ENCODE measurements at regions not wholly inside any gene's neighbourhood (a gene's known extent, or its start where the extent isn't known, plus 50 kb on each side); places are given as distances from the start of the nearest gene placed in this dataset.

- H3F3A ChIP-seq (ENCODE audit: insufficient read depth, low read length, poor library complexity, severe bottlenecking), result no peaks in the 10 kb centered on the region
- no peak overlapping the region for H3K4me3 ChIP-seq (ENCODE audit: low read length)
- H3K9me3 ChIP-seq (ENCODE audit: low read length), result no peaks in the 10 kb centered on the region
- no peak overlapping the region for H3K9ac ChIP-seq (ENCODE audit: low read length)
- no peak overlapping the region for H2AFZ ChIP-seq (ENCODE audit: low read depth, low read length)
- no peaks in the 10 kb centered on the region for H4K20me1 ChIP-seq (ENCODE audit: insufficient read depth)
- no peak overlapping the region for H3K4me2 ChIP-seq (ENCODE audit: low read length)
- H3K36me3 ChIP-seq (ENCODE audit: insufficient read depth, low read length), result no peaks in the 10 kb centered on the region
- H3K9me2 ChIP-seq (ENCODE audit: insufficient read depth, low read length), result no peaks in the 10 kb centered on the region
- H3K27ac ChIP-seq (ENCODE audit: low read length), result no peak overlapping the region
- no peaks in the 10 kb centered on the region for H3K27me3 ChIP-seq (ENCODE audit: insufficient read depth, low read depth, low read length)
- H3K79me2 ChIP-seq (replicated peaks; ENCODE audit: insufficient read depth, low read length), result no peaks in the 10 kb centered on the region
- no peak for TF ChIP-seq POLR2AphosphoS5 (IDR thresholded peaks at IDR 0.05)
- TF ChIP-seq EP300 (conservative IDR thresholded peaks at IDR 0.05; ENCODE audit: poor library complexity, severe bottlenecking), result no peak
- no peak for TF ChIP-seq CTCF (IDR thresholded peaks at IDR 0.05; ENCODE audit: poor library complexity, severe bottlenecking)
- TF ChIP-seq MXI1 (conservative IDR thresholded peaks at IDR 0.05; ENCODE audit: poor library complexity, severe bottlenecking), result no peak
- no peak for TF ChIP-seq RAD21 (conservative IDR thresholded peaks at IDR 0.05)
- no peak for TF ChIP-seq EZH2 (IDR thresholded peaks at IDR 0.05; ENCODE audit: borderline replicate concordance, insufficient read depth, low read length, poor library complexity, severe bottlenecking)
- TF ChIP-seq REST (IDR thresholded peaks at IDR 0.05; ENCODE audit: borderline replicate concordance), result no peak
- no peak for TF ChIP-seq TAF1 (IDR thresholded peaks at IDR 0.05; ENCODE audit: low read depth)
- TF ChIP-seq SMC3 (conservative IDR thresholded peaks at IDR 0.05; ENCODE audit: poor library complexity), result no peak
These were observed 472.9 kb upstream of the THBS1 start for GRCh38 chr15:39108021-39108420.

- Histone ChIP-seq H3K4me3 (ENCODE audit: low read length) (no peak overlapping the region), H3K9me3 (ENCODE audit: low read length) (no peaks in the 10 kb centered on the region), H3F3A (ENCODE audit: insufficient read depth, low read length, poor library complexity, severe bottlenecking) (no peaks in the 10 kb centered on the region), H3K9ac (ENCODE audit: low read length) (no peak overlapping the region), H3K9me2 (ENCODE audit: insufficient read depth, low read length) (no peaks in the 10 kb centered on the region), H3K36me3 (ENCODE audit: insufficient read depth, low read length) (no peaks in the 10 kb centered on the region), H3K27ac (ENCODE audit: low read length) (no peak overlapping the region), H3K27me3 (ENCODE audit: insufficient read depth, low read depth, low read length) (no peaks in the 10 kb centered on the region), H3K4me2 (ENCODE audit: low read length) (no peak overlapping the region), H4K20me1 (ENCODE audit: insufficient read depth) (no peaks in the 10 kb centered on the region), H3K79me2 (replicated peaks; ENCODE audit: insufficient read depth, low read length) (no peaks in the 10 kb centered on the region), H2AFZ (ENCODE audit: low read depth, low read length) (no peak overlapping the region)
- TF ChIP-seq EZH2 (IDR thresholded peaks at IDR 0.05; ENCODE audit: borderline replicate concordance, insufficient read depth, low read length, poor library complexity, severe bottlenecking), result no peak
- TF ChIP-seq POLR2AphosphoS5 (IDR thresholded peaks at IDR 0.05), result no peak
- TF ChIP-seq EP300 (conservative IDR thresholded peaks at IDR 0.05; ENCODE audit: poor library complexity, severe bottlenecking), result no peak
- TF ChIP-seq MXI1 (conservative IDR thresholded peaks at IDR 0.05; ENCODE audit: poor library complexity, severe bottlenecking), result no peak
- TF ChIP-seq CTCF (IDR thresholded peaks at IDR 0.05; ENCODE audit: poor library complexity, severe bottlenecking), result no peak
- no peak for TF ChIP-seq SMC3 (conservative IDR thresholded peaks at IDR 0.05; ENCODE audit: poor library complexity)
- TF ChIP-seq REST (IDR thresholded peaks at IDR 0.05; ENCODE audit: borderline replicate concordance), result no peak
- no peak for TF ChIP-seq TAF1 (IDR thresholded peaks at IDR 0.05; ENCODE audit: low read depth)
- TF ChIP-seq RAD21 (conservative IDR thresholded peaks at IDR 0.05), result no peak
These were observed 470.5 kb upstream of the THBS1 start for GRCh38 chr15:39110336-39110735.
